ENCODE measurements at regions not wholly inside any gene's neighbourhood (a gene's known extent, or its start where the extent isn't known, plus 50 kb on each side); places are given as distances from the start of the nearest gene placed in this dataset.
"Not testable (repeated sequence)": the region's sequence is repeated elsewhere in the genome, so short reads cannot be mapped to it uniquely, and the experiment has no call there.

DNA sequence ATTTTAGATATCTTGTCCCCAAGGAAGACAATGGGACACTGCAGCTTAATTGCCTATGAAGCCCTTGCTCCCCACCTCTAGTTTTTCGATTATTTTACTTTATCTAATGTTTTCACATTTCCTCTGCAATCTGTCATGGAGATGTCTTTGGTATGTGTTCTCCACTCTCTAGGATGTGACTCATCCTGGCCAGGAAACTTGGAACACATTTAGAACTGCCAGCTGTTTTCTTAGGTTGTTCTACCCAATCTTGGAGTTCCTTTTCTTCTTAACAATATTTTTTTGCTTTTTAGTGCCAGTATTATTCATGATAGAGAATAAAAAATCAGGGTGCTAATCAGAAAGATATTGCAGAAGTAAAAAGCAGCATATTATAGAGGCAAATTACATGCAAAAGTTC, 101.7 kb upstream of the CLEC14A start:
- H3K27me3 Mint-ChIP-seq: no peaks in the 10 kb centered on the region
- no peak overlapping the region for H3K4me3 Mint-ChIP-seq
- H3K27ac Mint-ChIP-seq: no peak overlapping the region
- DNase-seq (ENCODE audit: low spot score): no peak
- H3K36me3 Mint-ChIP-seq: no peaks in the 10 kb centered on the region
- no peaks in the 10 kb centered on the region for H3K4me1 Mint-ChIP-seq (ENCODE audit: low read depth in 2 of 2)
- peaks cover 9% of the 10 kb centered on the region for H3K9me3 Mint-ChIP-seq
- no peak for ATAC-seq

DNA sequence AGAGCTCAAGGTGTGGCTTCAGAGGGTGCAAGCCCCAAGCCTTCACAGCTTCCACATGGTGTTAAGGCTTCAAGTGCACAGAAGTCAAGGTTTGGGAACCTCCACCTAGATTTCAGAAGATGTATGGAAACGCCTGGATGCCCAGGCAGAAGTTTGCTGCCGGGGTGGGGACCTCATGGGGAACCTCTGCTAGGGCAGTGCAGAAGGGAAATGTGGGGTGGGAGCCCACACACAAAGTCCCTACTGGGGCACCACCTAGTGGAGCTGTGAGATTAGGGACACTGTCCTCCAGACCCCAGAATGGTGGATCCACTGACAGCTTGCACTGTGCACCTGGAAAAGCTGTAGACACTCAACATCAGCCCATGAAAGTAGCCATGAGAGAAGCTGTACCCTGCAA, 99.6 kb upstream of the CLEC14A start:
- not testable (repeated sequence) for H3K9me3 Mint-ChIP-seq; H3K27me3 Mint-ChIP-seq; DNase-seq (ENCODE audit: low spot score); ATAC-seq; H3K4me3 Mint-ChIP-seq; H3K36me3 Mint-ChIP-seq; H3K4me1 Mint-ChIP-seq (ENCODE audit: low read depth in 2 of 2); H3K27ac Mint-ChIP-seq

DNA sequence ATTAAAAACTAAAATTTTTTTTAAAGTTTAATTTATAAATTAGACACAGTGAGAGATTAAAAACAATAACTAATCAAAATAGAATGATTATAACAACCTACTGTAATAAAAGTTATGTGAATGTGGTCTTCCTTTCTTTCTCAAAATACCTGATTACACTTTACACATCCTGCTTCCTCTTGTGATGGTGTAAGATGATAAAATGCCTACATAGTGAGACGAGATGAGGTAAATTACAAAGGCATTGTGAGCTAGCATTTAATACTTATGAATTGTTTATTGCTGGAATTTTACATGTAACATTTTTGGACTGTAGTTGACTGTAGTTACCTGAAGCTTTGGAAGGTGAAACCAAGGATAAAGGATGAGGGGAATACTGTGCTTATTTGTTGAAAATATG, 94.2 kb upstream of the CLEC14A start:
- Mint-ChIP-seq H3K9me3 (peaks cover 3% of the 10 kb centered on the region), H3K36me3 (no peaks in the 10 kb centered on the region), H3K27ac (no peak overlapping the region), H3K27me3 (peaks cover 0 to 2% of the 10 kb centered on the region in 2 donors), H3K4me3 (no peak overlapping the region), H3K4me1 (ENCODE audit: low read depth in 2 of 2) (no peaks in the 10 kb centered on the region)
- ATAC-seq (no peak), DNase-seq (ENCODE audit: low spot score) (no peak)

DNA sequence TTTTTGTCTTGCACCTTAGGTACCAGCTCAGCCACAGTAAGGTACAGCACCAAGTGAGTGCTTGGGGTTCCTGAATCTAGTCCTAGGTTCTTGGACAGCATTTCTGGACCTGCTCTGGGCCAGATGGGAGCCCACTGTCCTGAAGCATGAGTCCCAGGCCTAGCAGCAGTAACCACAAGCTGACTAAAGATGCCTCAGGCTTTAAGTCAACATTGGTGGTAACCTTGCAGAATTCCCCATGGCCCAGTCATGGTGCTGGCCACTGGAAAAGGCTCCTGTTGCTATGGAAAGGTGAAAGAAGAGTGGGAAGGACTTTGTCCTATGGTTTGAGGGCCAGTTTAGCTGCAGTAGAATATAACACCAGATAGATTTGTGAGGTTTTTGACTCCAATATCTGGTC, 86.9 kb upstream of the CLEC14A start:
- H3K4me1 Mint-ChIP-seq (ENCODE audit: low read depth in 2 of 2): no peaks in the 10 kb centered on the region
- no peak for DNase-seq (ENCODE audit: low spot score)
- no peak for ATAC-seq
- peaks cover 0 to 2% of the 10 kb centered on the region in 2 donors for H3K27me3 Mint-ChIP-seq
- no peak overlapping the region for H3K4me3 Mint-ChIP-seq
- H3K9me3 Mint-ChIP-seq: peaks cover 2% of the 10 kb centered on the region
- H3K27ac Mint-ChIP-seq: no peak overlapping the region
- no peaks in the 10 kb centered on the region for H3K36me3 Mint-ChIP-seq

DNA sequence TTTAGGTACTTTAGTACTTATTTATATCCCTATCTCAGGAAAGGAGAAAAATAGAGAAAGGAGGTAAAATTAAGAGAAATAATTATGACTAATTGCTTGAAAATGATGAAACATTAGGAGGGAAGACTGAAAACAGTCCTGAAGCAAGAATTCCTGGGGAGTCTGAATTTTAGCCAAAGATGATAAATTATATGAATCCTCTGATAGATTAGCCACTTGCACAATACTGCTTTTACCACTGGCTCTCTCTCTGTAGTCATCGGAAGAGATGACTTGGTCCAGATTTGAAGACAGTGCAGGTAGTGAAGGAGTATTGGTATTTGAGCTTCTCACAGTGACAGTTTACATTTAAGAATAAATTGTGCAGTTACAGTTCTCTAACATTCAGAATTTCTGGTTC, 83.8 kb upstream of the CLEC14A start:
- no peak overlapping the region for H3K27ac Mint-ChIP-seq
- H3K4me1 Mint-ChIP-seq (ENCODE audit: low read depth in 2 of 2): no peaks in the 10 kb centered on the region
- no peak overlapping the region for H3K4me3 Mint-ChIP-seq
- H3K9me3 Mint-ChIP-seq: peaks cover 2% of the 10 kb centered on the region
- H3K36me3 Mint-ChIP-seq: no peaks in the 10 kb centered on the region
- no peak for DNase-seq (ENCODE audit: low spot score)
- H3K27me3 Mint-ChIP-seq: no peaks in the 10 kb centered on the region
- no peak for ATAC-seq

DNA sequence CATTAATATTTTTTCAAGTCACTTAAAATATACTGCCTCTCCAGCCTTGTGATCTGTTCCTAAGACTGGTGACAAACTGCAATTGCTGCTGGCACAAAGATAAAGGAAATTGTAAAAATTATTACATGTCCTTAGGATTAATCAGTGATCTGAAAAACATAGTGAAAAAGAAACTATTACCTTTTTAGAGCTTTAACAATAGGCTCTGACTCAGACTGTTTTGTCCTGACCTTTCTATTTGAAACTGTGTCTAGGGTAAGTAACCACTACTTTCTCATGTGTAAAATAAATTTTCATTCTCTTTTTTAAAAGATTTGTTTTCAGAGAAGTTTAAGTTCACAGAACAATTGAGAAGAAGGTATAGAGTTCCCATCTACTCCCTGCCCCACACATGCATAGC, 80.4 kb upstream of the CLEC14A start:
- ATAC-seq: no peak
- Mint-ChIP-seq H3K27me3 (no peaks in the 10 kb centered on the region), H3K9me3 (no peaks in the 10 kb centered on the region), H3K4me3 (no peak overlapping the region), H3K4me1 (ENCODE audit: low read depth in 2 of 2) (no peaks in the 10 kb centered on the region), H3K36me3 (no peaks in the 10 kb centered on the region), H3K27ac (no peak overlapping the region)
- no peak for DNase-seq (ENCODE audit: low spot score)

DNA sequence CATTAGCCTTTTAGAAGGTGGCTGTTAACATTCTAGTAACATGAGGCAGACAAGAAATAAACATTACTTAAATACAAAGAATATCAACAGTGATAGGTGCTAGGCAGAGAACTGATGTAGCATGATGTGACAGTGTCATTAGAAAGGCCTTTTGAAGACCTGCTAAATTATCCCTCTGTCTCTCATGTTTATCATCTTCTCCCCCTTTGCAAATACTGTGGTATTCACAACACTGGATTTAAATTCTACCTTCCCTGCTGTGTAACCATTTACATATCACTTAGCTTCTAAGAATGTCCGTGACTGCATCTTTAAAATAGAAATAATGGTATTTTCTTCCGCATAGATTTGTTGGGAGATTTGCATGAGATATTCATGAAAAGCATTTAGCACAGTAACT, 74.4 kb upstream of the CLEC14A start:
- Mint-ChIP-seq H3K9me3 (no peaks in the 10 kb centered on the region), H3K4me1 (ENCODE audit: low read depth in 2 of 2) (no peaks in the 10 kb centered on the region), H3K27ac (no peak overlapping the region), H3K36me3 (no peaks in the 10 kb centered on the region), H3K27me3 (no peaks in the 10 kb centered on the region), H3K4me3 (no peak overlapping the region)
- no peak for ATAC-seq
- no peak for DNase-seq (ENCODE audit: low spot score)

DNA sequence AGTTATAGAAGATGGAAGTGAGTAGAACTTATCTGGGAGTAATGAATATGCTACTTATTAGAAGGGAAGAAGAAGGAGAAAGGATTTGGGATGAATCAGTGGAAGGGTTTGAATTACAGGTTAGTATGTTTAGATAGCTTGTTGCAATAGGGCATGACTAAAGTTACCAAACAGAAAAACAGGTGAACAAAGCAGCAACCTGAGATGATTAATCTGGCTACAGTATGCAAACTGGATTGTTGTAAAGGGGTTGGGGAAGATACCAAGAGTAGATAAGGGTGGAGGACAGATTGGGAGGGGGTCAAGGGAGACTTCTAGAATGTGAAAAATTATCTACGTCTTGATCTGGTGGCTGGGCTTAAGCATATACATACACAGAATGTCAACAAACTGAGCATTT, 73.4 kb upstream of the CLEC14A start:
- H3K4me1 Mint-ChIP-seq (ENCODE audit: low read depth in 2 of 2): no peaks in the 10 kb centered on the region
- H3K36me3 Mint-ChIP-seq: no peaks in the 10 kb centered on the region
- no peak for ATAC-seq
- H3K9me3 Mint-ChIP-seq: no peaks in the 10 kb centered on the region
- H3K27ac Mint-ChIP-seq: no peak overlapping the region
- no peak for DNase-seq (ENCODE audit: low spot score)
- no peak overlapping the region for H3K4me3 Mint-ChIP-seq
- no peaks in the 10 kb centered on the region for H3K27me3 Mint-ChIP-seq

DNA sequence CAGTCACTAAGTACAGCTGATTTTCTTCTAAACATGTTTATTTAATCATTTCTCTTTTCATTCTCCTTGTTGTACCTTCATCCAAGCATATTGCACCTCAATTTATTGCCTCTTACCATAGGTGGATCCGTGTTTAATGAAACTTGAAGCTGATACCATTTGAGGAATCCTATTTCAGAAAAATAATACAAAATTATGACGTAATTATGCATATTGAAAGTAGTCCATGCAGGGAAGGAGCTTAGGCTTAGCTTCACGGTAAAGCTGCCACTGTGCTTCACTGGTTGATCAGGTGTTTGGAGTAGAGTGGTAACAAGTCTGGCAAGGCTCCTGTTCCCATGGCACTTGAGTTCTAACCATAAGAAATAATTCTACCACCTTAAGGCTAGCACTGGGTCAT, 61.0 kb upstream of the CLEC14A start:
- no peak overlapping the region for H3K27ac Mint-ChIP-seq
- DNase-seq (ENCODE audit: low spot score): no peak

DNA sequence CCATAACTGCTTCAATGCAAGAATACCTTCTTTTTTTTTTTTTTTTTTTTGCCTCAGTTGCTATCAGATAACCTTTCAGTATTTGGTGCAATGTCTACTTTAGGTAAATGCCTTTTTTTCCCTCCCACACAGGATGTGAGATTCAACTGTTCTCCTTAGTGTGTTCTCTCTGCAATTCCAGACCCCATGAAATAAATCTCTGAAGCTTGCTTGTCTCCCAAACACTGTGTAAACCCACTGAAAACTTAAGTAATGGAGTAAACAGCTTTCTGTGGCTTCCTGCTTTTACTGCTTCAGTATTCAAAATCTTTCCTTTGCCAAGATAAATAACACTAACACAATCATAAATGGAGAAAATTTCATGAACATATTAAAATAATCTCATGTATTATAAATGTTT, 55.8 kb upstream of the CLEC14A start:
- Mint-ChIP-seq H3K4me1 (ENCODE audit: low read depth in 2 of 2) (no peaks in the 10 kb centered on the region), H3K27me3 (no peaks in the 10 kb centered on the region), H3K27ac (no peak overlapping the region), H3K36me3 (no peaks in the 10 kb centered on the region), H3K4me3 (no peak overlapping the region), H3K9me3 (no peaks in the 10 kb centered on the region)
- ATAC-seq (no peak), DNase-seq (ENCODE audit: low spot score) (no peak)

More for the DNA sequence above, 61.0 kb upstream of the CLEC14A start:
- no peak overlapping the region for H3K4me3 Mint-ChIP-seq
- H3K36me3 Mint-ChIP-seq: no peaks in the 10 kb centered on the region
- no peaks in the 10 kb centered on the region for H3K9me3 Mint-ChIP-seq
- ATAC-seq: no peak
- peaks cover 2 to 8% of the 10 kb centered on the region in 2 donors for H3K27me3 Mint-ChIP-seq
- H3K4me1 Mint-ChIP-seq (ENCODE audit: low read depth in 2 of 2): no peaks in the 10 kb centered on the region

DNA sequence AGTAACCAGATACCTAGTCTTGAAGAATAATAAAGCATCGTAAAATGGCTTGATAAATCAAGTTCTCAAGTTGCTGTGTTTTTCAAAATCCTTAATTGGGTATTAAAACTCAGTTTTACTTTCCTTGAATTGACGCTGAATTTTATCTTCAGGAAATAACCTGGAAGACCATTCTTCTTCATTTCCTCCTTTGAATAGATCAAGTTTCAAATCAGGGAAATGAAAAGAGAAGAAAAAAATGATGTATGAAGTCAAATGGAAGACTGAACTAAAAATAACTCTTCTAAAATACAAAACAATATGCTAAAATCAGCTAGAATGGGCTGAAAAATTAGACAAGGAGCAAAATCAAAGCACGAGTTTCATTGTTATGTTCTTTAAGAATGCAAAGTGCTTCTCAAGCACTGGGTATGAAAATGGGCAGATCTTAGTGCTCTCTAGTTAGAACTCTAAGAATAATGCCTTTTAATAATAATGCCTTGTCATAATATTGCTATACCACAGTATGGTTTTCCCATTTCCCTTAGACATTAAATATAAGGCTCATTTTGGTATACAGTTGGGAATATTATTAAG, 54.6 kb upstream of the CLEC14A start:
- Mint-ChIP-seq H3K36me3 (no peaks in the 10 kb centered on the region), H3K4me1 (ENCODE audit: low read depth in 2 of 2) (no peaks in the 10 kb centered on the region), H3K9me3 (peaks cover 4% of the 10 kb centered on the region), H3K4me3 (no peak overlapping the region), H3K27ac (no peak overlapping the region), H3K27me3 (no peaks in the 10 kb centered on the region)
- ATAC-seq: no peak
- no peak for DNase-seq (ENCODE audit: low spot score)

DNA sequence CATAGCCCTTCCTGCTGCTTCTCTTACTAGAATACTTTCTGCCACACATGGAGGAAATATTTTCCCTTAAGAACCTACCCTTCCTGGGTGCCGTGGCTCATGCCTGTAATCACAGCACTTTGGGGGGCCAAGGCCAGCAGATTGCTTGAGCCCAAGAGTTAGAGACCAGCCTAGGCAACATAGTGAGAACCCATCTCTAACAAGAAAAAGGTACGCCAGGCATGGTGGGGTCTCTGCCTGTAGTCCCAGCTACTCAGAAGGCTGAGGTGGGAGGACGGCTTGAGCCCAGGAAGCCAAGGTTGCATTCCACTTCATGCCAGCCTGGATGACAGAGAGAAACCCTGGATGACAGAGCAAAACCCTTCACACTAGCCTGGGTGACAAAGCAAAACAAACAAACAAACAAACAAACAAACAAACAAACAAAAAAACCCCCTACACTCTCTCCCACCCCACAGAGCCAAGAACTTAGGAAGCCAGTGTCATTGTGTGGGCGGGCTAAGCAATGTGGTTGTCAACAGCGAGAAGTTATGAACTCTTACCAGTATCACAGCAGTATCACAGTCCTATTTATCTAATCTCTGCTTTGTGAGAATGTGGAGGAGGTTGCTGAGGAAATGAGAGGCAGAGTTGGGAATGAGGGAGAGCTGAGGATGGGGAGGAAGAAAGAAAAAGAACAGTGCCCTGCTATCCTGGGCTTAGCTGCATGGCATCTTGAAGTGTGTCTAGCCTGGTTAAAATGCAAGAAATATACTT, 53.8 kb upstream of the CLEC14A start:
- H3K27me3 Mint-ChIP-seq: no peaks in the 10 kb centered on the region
- no peak overlapping the region for H3K27ac Mint-ChIP-seq
- ATAC-seq (no peak), DNase-seq (ENCODE audit: low spot score) (no peak)
- H3K9me3 Mint-ChIP-seq: peaks cover 5% of the 10 kb centered on the region
- H3K4me1 Mint-ChIP-seq (ENCODE audit: low read depth in 2 of 2): no peaks in the 10 kb centered on the region
- H3K36me3 Mint-ChIP-seq: no peaks in the 10 kb centered on the region
- H3K4me3 Mint-ChIP-seq: no peak overlapping the region
